Endothelial cell of umbilical vein (primary cell): ENCODE measurements at regions not wholly inside any gene's neighbourhood (a gene's known extent, or its start where the extent isn't known, plus 50 kb on each side); places are given as distances from the start of the nearest gene placed in this dataset.

Experiments used
- BruUV-seq: library from RNA; stranded (reverse); fragments of 400-500 nt; replicated peaks from 2 replicates; lab custom pipeline; 2021; lab: Mats Ljungman, UMichigan
- CTCF ChIA-PET: fragments of 300-600, 350-600 bp; sonication (Branson Sonifier 250); formaldehyde crosslinking; loops from one replicate; lab custom pipeline; 2021; ENCODE audit warnings: antibody characterized with exemption, inconsistent platforms; lab: Charles Lee
- POLR2A ChIA-PET: fragments of 300-600, 350-600 bp; sonication (Branson Sonifier 250); formaldehyde crosslinking; loops from one replicate; lab custom pipeline; 2021; ENCODE audit warnings: antibody characterized with exemption, inconsistent platforms; lab: Charles Lee
- DNase-seq: peaks from one replicate; pipeline ENCODE4 v3.0.0-alpha.2; 2011; ENCODE audit warnings: low read depth, low spot score
- FAIRE-seq: peaks from 2 replicates; lab custom pipeline; 2011; peaks lifted over from hg19 to GRCh38; lab: Jason Lieb, UNC
- H2AFZ ChIP-seq: 2 replicates; pipeline ENCODE4 v1.6.0; 2012; ENCODE audit warnings: low read depth, low read length, control low read depth, inconsistent platforms
- H3K27ac ChIP-seq: 2 replicates; pipeline ENCODE4 v1.5.1; 2011; ENCODE audit warnings: low read depth, mild to moderate bottlenecking, control low read depth, low read length, moderate library complexity; ENCODE audit not compliant: insufficient read depth
- H3K27me3 ChIP-seq, 2 experiments: 2 replicates each; pipeline versions ENCODE4 v1.6.0 to v1.6.1; 2011; ENCODE audit warnings: low read length in 2 of 2, mixed read lengths in 1 of 2; ENCODE audit not compliant: control insufficient read depth in 2 of 2, insufficient read depth in 2 of 2
- H3K36me3 ChIP-seq, 2 experiments: 2 replicates in 1 of 2; 3 replicates in 1 of 2; pipeline ENCODE4 v1.5.1; 2011; ENCODE audit warnings: low read length in 2 of 2, mild to moderate bottlenecking in 1 of 2, moderate library complexity in 1 of 2; ENCODE audit not compliant: control insufficient read depth in 2 of 2, insufficient read depth in 2 of 2; ENCODE audit errors: extremely low read depth in 1 of 2
- H3K4me1 ChIP-seq: 3 replicates; pipeline ENCODE4 v1.5.1; 2011; ENCODE audit warnings: mild to moderate bottlenecking, low read length; ENCODE audit not compliant: control insufficient read depth, insufficient read depth; ENCODE audit errors: extremely low read depth
- H3K4me2 ChIP-seq: 2 replicates; pipeline ENCODE4 v1.6.1; 2011; ENCODE audit warnings: low read length, control low read depth, mixed read lengths; ENCODE audit not compliant: insufficient read depth
- H3K4me3 ChIP-seq, 3 experiments: fragments of 200-600 bp in 1 of 3; sonication (generic), shearing (Covaris generic) in 1 of 3; replicated peaks in 1 of 3; 2 replicates each; pipeline ENCODE4 v1.5.1; 2011 to 2016; ENCODE audit warnings: control low read depth in 3 of 3, low read length in 3 of 3, mild to moderate bottlenecking in 2 of 3, inconsistent platforms in 1 of 3, low read depth in 1 of 3, moderate library complexity in 1 of 3; ENCODE audit not compliant: insufficient read depth in 1 of 3
- H3K79me2 ChIP-seq: 2 replicates; pipeline ENCODE4 v1.6.0; 2012; ENCODE audit warnings: low read length, inconsistent platforms; ENCODE audit not compliant: control insufficient read depth, insufficient read depth
- H3K9ac ChIP-seq: replicated peaks from 2 replicates; pipeline ENCODE3; 2011; ENCODE audit warnings: low read length, control low read depth; ENCODE audit not compliant: insufficient read depth; ENCODE audit errors: extremely low read depth
- H3K9me1 ChIP-seq: replicated peaks from 3 replicates; pipeline ENCODE4 v1.6.0; 2011; ENCODE audit warnings: mild to moderate bottlenecking, low read length; ENCODE audit not compliant: control insufficient read depth, insufficient read depth; ENCODE audit errors: extremely low read depth
- H3K9me3 ChIP-seq: replicated peaks from 2 replicates; pipeline ENCODE4 v1.5.1; 2012; ENCODE audit warnings: low read length, inconsistent platforms; ENCODE audit not compliant: control insufficient read depth, insufficient read depth
- H4K20me1 ChIP-seq: replicated peaks from 2 replicates; pipeline ENCODE3; 2011; ENCODE audit warnings: mild to moderate bottlenecking, low read length; ENCODE audit not compliant: control insufficient read depth, insufficient read depth; ENCODE audit errors: extremely low read depth
- CTCF ChIP-seq, 2 donors: IDR thresholded peaks; 1 replicate in 1 of 2; 2 replicates in 1 of 2; pipeline ENCODE4 v1.5.1; 2011; ENCODE audit warnings: low read length in 2 of 2, mild to moderate bottlenecking in 2 of 2, moderate library complexity in 2 of 2, control low read depth in 1 of 2, inconsistent platforms in 1 of 2, low read depth in 1 of 2; ENCODE audit not compliant: insufficient read depth in 1 of 2; ENCODE audit errors: extremely low read depth in 1 of 2
- EZH2 ChIP-seq: IDR thresholded peaks from 2 replicates; pipeline ENCODE4 v1.6.1; 2012; ENCODE audit warnings: borderline replicate concordance, low read depth, mild to moderate bottlenecking, moderate library complexity, low read length, inconsistent platforms; ENCODE audit not compliant: severe bottlenecking
- FOS ChIP-seq: IDR thresholded peaks from 2 replicates; pipeline ENCODE4 v1.6.1; 2011; ENCODE audit warnings: mild to moderate bottlenecking, low read length, moderate library complexity, borderline replicate concordance; ENCODE audit not compliant: insufficient read depth
- GATA2 ChIP-seq: IDR thresholded peaks from 2 replicates; pipeline ENCODE4 v1.7.0; 2011; ENCODE audit warnings: low read depth, mild to moderate bottlenecking, moderate library complexity, mixed read lengths, low read length; ENCODE audit not compliant: insufficient read length, insufficient read depth
- JUN ChIP-seq: IDR thresholded peaks from 2 replicates; pipeline ENCODE4 v1.6.1; 2011; ENCODE audit warnings: borderline replicate concordance, low read depth; ENCODE audit not compliant: insufficient read length, insufficient read depth
- MAX ChIP-seq: IDR thresholded peaks from 2 replicates; pipeline ENCODE4 v1.6.1; 2011; ENCODE audit not compliant: insufficient read depth, insufficient read length
- MYC ChIP-seq: IDR thresholded peaks from one replicate; pipeline ENCODE4 v1.6.1; 2011; ENCODE audit warnings: mild to moderate bottlenecking, low read depth, low read length
- POLR2A ChIP-seq: IDR thresholded peaks from 2 replicates; pipeline ENCODE4 v1.6.1; 2012; ENCODE audit warnings: low read depth, mild to moderate bottlenecking, control low read depth, low read length
- POLR2AphosphoS5 ChIP-seq: IDR thresholded peaks from 2 replicates; pipeline ENCODE4 v1.6.1; 2012; ENCODE audit warnings: low read depth, mild to moderate bottlenecking, control low read depth, low read length, moderate library complexity; ENCODE audit not compliant: insufficient read depth
- dilution Hi-C: fragments of 300-500 bp; cut with MboI; formaldehyde crosslinking; loops from one replicate; pipeline ENCODE4 v1.15.0; 2019; ENCODE audit warnings: low sequenced_read_pairs; ENCODE audit not compliant: extremely low pct_ligation_motif_present
- intact Hi-C: fragments of 100-400 bp; cut with micrococcal nuclease; formaldehyde crosslinking; loops from one replicate; pipeline ENCODE4 v1.10.0; 2022

- Histone ChIP-seq H3K27me3 (no peaks in the 10 kb centered on the region), H3K27ac (no peak overlapping the region), H3K4me1 (no peaks in the 10 kb centered on the region), H4K20me1 (no peaks in the 10 kb centered on the region), H3K79me2 (no peaks in the 10 kb centered on the region), H3K4me3 (no peak overlapping the region), H3K9me1 (no peaks in the 10 kb centered on the region), H3K9ac (no peak overlapping the region), H3K4me2 (no peak overlapping the region), H3K9me3 (no peaks in the 10 kb centered on the region), H2AFZ (no peak overlapping the region), H3K36me3 (no peaks in the 10 kb centered on the region)
- intact Hi-C loops: no loop called here
- DNase-seq (no peak), FAIRE-seq (no peak)
- BruUV-seq: no TSS peak
- dilution Hi-C loops: no loop called here
- CTCF ChIA-PET: no interaction called here
- POLR2A ChIA-PET: no interaction called here
- TF ChIP-seq FOS (no peak), GATA2 (no peak), MAX (no peak), JUN (no peak)
These were observed 419.1 kb upstream of the NR5A2 start for GRCh38 chr1:199608414-199608813.

- Histone ChIP-seq H3K9me3 (no peaks in the 10 kb centered on the region), H3K9me1 (no peaks in the 10 kb centered on the region), H3K27me3 (peaks cover 0 to under 1% of the 10 kb centered on the region in 2 experiments), H3K4me1 (no peaks in the 10 kb centered on the region), H3K27ac (no peak overlapping the region), H3K4me2 (no peak overlapping the region), H3K79me2 (no peaks in the 10 kb centered on the region), H2AFZ (no peak overlapping the region), H4K20me1 (no peaks in the 10 kb centered on the region), H3K4me3 (no peak overlapping the region), H3K36me3 (no peaks in the 10 kb centered on the region), H3K9ac (no peak overlapping the region)
- ChIA-PET POLR2A (no interaction called here), CTCF (interaction anchor here (0.9 to 1.1 kb wide), 2 partner anchors 26 to 27 kb away, joined by 3 to 4 read pairs; no protein-coding TSS in a partner anchor)
- dilution Hi-C loops (no loop called here), intact Hi-C loops (no loop called here)
- BruUV-seq: no TSS peak
- DNase-seq (no peak), FAIRE-seq (no peak)
- TF ChIP-seq CTCF (IDR thresholded peaks at IDR 0.05; ENCODE audit: extremely low read depth in 1 of 2, insufficient read depth in 1 of 2, low read depth in 1 of 2, low read length in 2 of 2) (no peak), POLR2AphosphoS5 (no peak), MAX (no peak), FOS (no peak), POLR2A (no peak), EZH2 (no peak), MYC (no peak), JUN (no peak), GATA2 (no peak)
These were observed 414.3 kb upstream of the NR5A2 start for GRCh38 chr1:199612976-199613774.
